ENCODE measurements at regions not wholly inside any gene's neighbourhood (a gene's known extent, or its start where the extent isn't known, plus 50 kb on each side); places are given as distances from the start of the nearest gene placed in this dataset.

GRCh38 chr6:156627524-156627923 lies 149.7 kb upstream of the ARID1B start:
- Mint-ChIP-seq H3K4me1 (no peaks in the 10 kb centered on the region), H3K36me3 (ENCODE audit: low read depth) (no peaks in the 10 kb centered on the region), H3K27me3 (peaks cover 8% of the 10 kb centered on the region), H3K4me3 (no peak overlapping the region), H3K27ac (no peak overlapping the region), H3K9me3 (no peaks in the 10 kb centered on the region)
- intact Hi-C loops (cut with micrococcal nuclease) = no loop called here
- peak; percentile 39 for DNase-seq

DNA sequence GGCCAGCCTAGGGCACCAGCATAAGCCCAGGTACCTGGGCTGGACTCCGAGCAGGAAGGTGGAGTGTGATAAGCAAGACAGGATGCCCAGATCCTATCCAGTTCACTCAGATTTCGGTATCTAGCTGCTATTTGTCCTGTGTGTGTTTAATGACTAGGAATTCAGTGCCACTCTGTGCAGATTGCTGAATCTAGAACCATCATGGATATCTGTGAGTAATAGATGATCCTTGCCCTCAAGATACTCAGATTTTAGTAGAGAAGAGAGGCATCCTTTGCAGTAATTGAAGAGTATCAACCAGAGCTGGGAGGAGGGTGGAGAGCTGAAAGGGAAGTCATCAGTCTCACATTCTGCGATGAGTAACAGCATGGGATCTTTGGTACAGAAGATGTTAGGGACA lies 155.0 kb upstream of the ARID1B start:
- no peaks in the 10 kb centered on the region for H3K9me3 Mint-ChIP-seq
- no peaks in the 10 kb centered on the region for H3K36me3 Mint-ChIP-seq (ENCODE audit: low read depth)
- no peaks in the 10 kb centered on the region for H3K4me1 Mint-ChIP-seq
- H3K27ac Mint-ChIP-seq = no peak overlapping the region
- intact Hi-C loops (cut with micrococcal nuclease) = no loop called here
- no peak overlapping the region for H3K4me3 Mint-ChIP-seq
- peak; percentile 27 for DNase-seq
- H3K27me3 Mint-ChIP-seq = peaks cover 12% of the 10 kb centered on the region

DNA sequence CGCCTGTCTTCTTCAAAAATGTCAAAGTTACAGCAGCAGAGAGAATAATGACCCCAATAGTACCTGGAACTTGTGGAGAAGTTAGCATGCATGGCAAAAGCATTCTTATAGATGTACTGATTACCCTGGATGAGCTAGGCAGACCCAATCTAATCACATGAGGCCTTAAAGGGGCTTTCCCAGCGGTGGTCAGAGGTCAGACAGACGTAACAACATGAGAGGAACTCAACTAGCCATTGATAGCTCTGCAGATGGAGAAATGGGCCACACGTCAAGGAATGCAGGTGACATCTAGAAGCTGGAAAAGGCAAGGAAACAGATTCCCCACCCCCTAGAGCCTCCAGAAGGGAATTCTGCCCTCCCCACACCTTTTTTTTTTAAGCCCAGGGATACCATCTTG lies 156.8 kb upstream of the ARID1B start:
- intact Hi-C loops (cut with micrococcal nuclease) = no loop called here
- H3K4me3 Mint-ChIP-seq = no peak overlapping the region
- H3K27ac Mint-ChIP-seq = no peak overlapping the region
- H3K4me1 Mint-ChIP-seq = no peaks in the 10 kb centered on the region
- H3K27me3 Mint-ChIP-seq = peaks cover 11% of the 10 kb centered on the region
- H3K9me3 Mint-ChIP-seq = no peaks in the 10 kb centered on the region
- no peaks in the 10 kb centered on the region for H3K36me3 Mint-ChIP-seq (ENCODE audit: low read depth)
- DNase-seq = peak; percentile 38

DNA sequence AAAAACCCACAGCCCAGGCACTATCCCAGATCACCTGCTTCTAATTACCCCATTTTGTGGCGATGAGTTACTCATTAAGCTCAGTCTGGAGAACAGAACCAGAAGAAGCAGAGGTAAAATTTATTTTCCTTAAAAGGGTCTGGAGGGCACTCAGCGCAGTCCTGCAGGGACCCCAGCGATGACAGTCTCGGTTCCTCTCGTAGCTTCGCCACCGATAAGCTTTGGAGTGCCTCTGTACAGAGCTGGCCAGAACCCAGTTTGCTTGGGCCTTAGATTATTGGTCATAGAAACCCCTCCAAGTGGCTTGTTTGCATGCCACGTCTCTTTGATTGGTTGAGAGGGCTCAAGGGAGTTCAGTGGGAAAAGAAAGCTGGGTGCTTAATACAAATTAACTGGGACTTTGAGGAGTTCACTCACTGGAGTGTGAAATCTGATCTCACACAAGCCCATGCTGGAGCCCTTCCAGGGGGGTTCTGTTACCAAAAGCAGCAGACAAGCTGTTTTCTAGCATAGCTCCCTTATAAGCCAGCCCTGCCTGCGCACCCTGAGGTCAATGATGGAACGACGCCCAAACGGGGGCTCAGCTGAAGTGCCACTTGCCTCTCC lies 158.5 kb upstream of the ARID1B start:
- Mint-ChIP-seq H3K27me3 (peaks cover 11% of the 10 kb centered on the region), H3K4me3 (no peak overlapping the region), H3K4me1 (no peaks in the 10 kb centered on the region), H3K27ac (no peak overlapping the region), H3K36me3 (ENCODE audit: low read depth) (no peaks in the 10 kb centered on the region), H3K9me3 (peaks cover 11% of the 10 kb centered on the region)
- intact Hi-C loops (cut with micrococcal nuclease) = no loop called here
- DNase-seq = peak; percentile 45

DNA sequence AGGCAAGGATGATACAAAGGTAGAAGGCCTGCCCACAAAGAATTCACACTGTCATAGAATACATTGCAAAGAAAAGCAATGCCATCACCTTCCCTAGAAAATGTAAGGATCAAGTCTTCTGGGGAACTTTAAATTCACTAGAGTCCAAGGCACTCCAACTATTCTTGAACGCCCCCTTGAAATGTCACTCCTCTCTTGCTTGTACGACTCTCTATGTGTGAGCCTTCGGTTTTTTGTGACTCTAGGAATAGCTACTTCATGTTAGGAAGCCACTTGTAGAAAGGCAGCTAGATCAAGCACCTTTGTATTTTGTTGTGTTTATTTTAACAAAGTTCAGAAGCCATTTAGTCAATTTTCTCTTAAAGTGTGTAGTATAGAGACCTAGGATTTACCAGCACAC lies 159.2 kb upstream of the ARID1B start:
- intact Hi-C loops (cut with micrococcal nuclease) = no loop called here
- peaks cover 12% of the 10 kb centered on the region for H3K9me3 Mint-ChIP-seq
- H3K4me3 Mint-ChIP-seq = no peak overlapping the region
- no peaks in the 10 kb centered on the region for H3K36me3 Mint-ChIP-seq (ENCODE audit: low read depth)
- DNase-seq = no peak
- H3K4me1 Mint-ChIP-seq = no peaks in the 10 kb centered on the region
- no peak overlapping the region for H3K27ac Mint-ChIP-seq
- peaks cover 6% of the 10 kb centered on the region for H3K27me3 Mint-ChIP-seq

- Mint-ChIP-seq H3K27ac (no peak overlapping the region), H3K36me3 (ENCODE audit: low read depth) (no peaks in the 10 kb centered on the region), H3K4me1 (no peaks in the 10 kb centered on the region), H3K4me3 (no peak overlapping the region), H3K27me3 (peaks cover 4% of the 10 kb centered on the region), H3K9me3 (peaks cover 17% of the 10 kb centered on the region)
- peak; percentile 15 for DNase-seq
- intact Hi-C loops (cut with micrococcal nuclease) = no loop called here
Observed at GRCh38 chr6:156617376-156617775, 159.8 kb upstream of the ARID1B start.

DNA sequence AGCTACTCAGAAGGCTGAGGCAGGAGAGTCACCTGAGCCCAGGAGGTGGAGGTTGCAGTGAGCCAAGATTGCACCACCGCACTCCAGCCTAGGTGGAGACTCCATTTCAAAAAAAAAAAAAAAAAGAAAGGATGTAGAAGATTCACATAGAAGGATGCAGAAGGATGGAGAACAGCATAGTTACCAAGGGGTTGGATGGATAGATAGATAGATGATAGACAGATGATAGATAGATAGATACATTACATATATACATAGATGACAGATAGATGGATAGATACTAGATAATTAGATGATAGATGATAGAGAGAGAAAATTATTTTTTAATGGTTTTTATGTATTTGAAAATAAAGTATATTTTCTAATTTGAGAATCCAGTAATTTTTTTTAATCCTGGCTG lies 160.7 kb upstream of the ARID1B start:
- DNase-seq = no peak
- Mint-ChIP-seq H3K36me3 (ENCODE audit: low read depth) (no peaks in the 10 kb centered on the region), H3K4me3 (no peak overlapping the region), H3K27me3 (no peaks in the 10 kb centered on the region), H3K4me1 (no peaks in the 10 kb centered on the region), H3K27ac (no peak overlapping the region), H3K9me3 (peaks cover 17% of the 10 kb centered on the region)
- intact Hi-C loops (cut with micrococcal nuclease) = no loop called here

- Mint-ChIP-seq H3K36me3 (ENCODE audit: low read depth) (no peaks in the 10 kb centered on the region), H3K27ac (no peak overlapping the region), H3K9me3 (peaks cover 17% of the 10 kb centered on the region), H3K27me3 (no peaks in the 10 kb centered on the region), H3K4me3 (no peak overlapping the region), H3K4me1 (no peaks in the 10 kb centered on the region)
- intact Hi-C loops (cut with micrococcal nuclease) = no loop called here
- no peak for DNase-seq
Observed at GRCh38 chr6:156613996-156614395, 163.2 kb upstream of the ARID1B start.

DNA sequence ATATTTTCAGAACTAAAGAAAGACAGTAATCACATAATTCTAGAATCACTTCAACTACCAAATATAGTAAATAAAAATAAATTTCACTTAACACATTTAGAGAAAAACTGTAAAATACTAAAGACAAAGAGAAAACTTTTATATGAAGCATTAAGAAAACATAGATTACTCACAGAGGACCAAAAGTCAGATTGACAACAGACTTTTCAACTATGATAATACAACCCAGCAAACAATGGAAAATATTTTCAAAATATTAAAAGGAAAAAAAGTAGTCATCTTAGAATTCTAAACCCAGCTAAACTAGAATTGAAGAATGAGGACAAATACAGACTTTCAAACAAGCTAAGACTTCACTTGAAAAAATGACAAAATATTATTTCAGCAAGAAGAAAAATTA lies 164.8 kb upstream of the ARID1B start:
- Mint-ChIP-seq H3K27ac (no peak overlapping the region), H3K9me3 (peaks cover 17% of the 10 kb centered on the region), H3K36me3 (ENCODE audit: low read depth) (no peaks in the 10 kb centered on the region), H3K4me1 (no peaks in the 10 kb centered on the region), H3K27me3 (no peaks in the 10 kb centered on the region), H3K4me3 (no peak overlapping the region)
- intact Hi-C loops (cut with micrococcal nuclease) = no loop called here
- no peak for DNase-seq

DNA sequence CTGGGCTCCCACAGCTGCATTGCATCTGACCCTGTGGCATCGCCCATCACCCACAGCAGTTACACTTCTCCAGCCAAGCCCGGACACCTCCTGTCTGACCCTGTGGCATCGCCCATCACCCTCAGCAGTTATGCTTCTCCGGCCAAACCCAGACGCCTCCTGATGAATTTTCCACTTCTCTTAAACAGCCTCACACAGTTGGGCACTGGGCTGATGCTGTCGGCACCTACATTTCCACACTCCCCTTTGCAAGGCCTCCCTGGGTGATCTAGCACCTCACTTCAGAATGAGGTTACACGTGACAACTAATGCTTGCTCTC lies 175.2 kb upstream of the ARID1B start:
- intact Hi-C loops (cut with micrococcal nuclease) = no loop called here
- no peak overlapping the region for H3K27ac Mint-ChIP-seq
- no peak for DNase-seq
- H3K9me3 Mint-ChIP-seq = peaks cover 4% of the 10 kb centered on the region
- peaks cover 7% of the 10 kb centered on the region for H3K27me3 Mint-ChIP-seq
- no peaks in the 10 kb centered on the region for H3K4me1 Mint-ChIP-seq
- H3K4me3 Mint-ChIP-seq = no peak overlapping the region
- H3K36me3 Mint-ChIP-seq (ENCODE audit: low read depth) = no peaks in the 10 kb centered on the region

- H3K4me1 Mint-ChIP-seq = no peaks in the 10 kb centered on the region
- intact Hi-C loops (cut with micrococcal nuclease) = no loop called here
- H3K36me3 Mint-ChIP-seq (ENCODE audit: low read depth) = no peaks in the 10 kb centered on the region
- H3K4me3 Mint-ChIP-seq = no peak overlapping the region
- no peaks in the 10 kb centered on the region for H3K9me3 Mint-ChIP-seq
- peaks cover 3% of the 10 kb centered on the region for H3K27me3 Mint-ChIP-seq
- no peak overlapping the region for H3K27ac Mint-ChIP-seq
- no peak for DNase-seq
Observed at GRCh38 chr6:156601152-156602065, 175.8 kb upstream of the ARID1B start.

DNA sequence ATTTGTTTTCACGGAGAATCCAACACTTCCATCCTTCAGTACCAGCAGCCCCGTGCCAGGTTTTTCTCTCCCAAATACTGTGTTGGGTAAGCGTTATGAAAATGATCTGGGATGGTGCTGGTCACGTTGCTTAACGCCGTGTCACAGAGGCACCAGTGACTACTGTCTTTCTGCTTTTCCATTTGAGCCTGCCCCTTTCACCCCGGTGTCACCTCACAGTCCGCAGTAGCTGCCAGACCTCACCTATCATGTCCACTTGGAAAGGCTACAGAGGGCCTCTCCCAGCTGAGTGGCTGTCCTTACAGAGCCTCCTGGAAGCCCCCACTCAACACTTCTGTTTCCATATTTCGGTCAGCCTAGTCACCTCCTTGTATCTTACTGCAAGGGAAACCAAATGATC lies 176.5 kb upstream of the ARID1B start:
- no peaks in the 10 kb centered on the region for H3K36me3 Mint-ChIP-seq (ENCODE audit: low read depth)
- H3K4me1 Mint-ChIP-seq = no peaks in the 10 kb centered on the region
- H3K27me3 Mint-ChIP-seq = peaks cover 3% of the 10 kb centered on the region
- H3K27ac Mint-ChIP-seq = no peak overlapping the region
- H3K9me3 Mint-ChIP-seq = no peaks in the 10 kb centered on the region
- no peak overlapping the region for H3K4me3 Mint-ChIP-seq
- DNase-seq = no peak
- intact Hi-C loops (cut with micrococcal nuclease) = no loop called here

- no peaks in the 10 kb centered on the region for H3K9me3 Mint-ChIP-seq
- H3K27me3 Mint-ChIP-seq = peaks cover 3% of the 10 kb centered on the region
- no peaks in the 10 kb centered on the region for H3K36me3 Mint-ChIP-seq (ENCODE audit: low read depth)
- no peaks in the 10 kb centered on the region for H3K4me1 Mint-ChIP-seq
- no peak for DNase-seq
- intact Hi-C loops (cut with micrococcal nuclease) = no loop called here
- H3K27ac Mint-ChIP-seq = no peak overlapping the region
- no peak overlapping the region for H3K4me3 Mint-ChIP-seq
Observed at GRCh38 chr6:156599978-156600590, 177.1 kb upstream of the ARID1B start.

DNA sequence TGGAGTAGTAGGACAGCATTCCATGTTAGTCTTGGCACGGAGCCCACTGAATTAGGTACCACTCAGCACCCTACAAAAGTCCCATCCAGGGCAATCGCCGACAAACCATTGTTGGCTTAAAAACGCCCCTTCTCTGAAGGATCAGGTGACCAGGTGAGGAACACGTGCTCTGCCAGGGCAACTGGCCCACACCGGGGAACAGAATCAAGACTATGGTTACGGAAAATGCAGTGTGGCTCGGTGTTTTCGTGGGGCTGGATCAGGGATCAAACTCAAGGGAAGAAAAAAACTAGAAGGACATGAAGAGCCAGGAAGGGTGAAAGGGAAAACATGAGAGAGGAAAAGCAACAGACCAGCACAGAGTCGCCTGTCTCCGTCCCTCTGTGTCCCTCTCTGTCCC lies 177.8 kb upstream of the ARID1B start:
- Mint-ChIP-seq H3K27me3 (peaks cover 3% of the 10 kb centered on the region), H3K9me3 (no peaks in the 10 kb centered on the region), H3K4me1 (no peaks in the 10 kb centered on the region), H3K27ac (no peak overlapping the region), H3K36me3 (ENCODE audit: low read depth) (no peaks in the 10 kb centered on the region), H3K4me3 (no peak overlapping the region)
- no peak for DNase-seq
- intact Hi-C loops (cut with micrococcal nuclease) = no loop called here
